Astrocyte (in vitro differentiated cells and primary cell): ENCODE measurements at regions not wholly inside any gene's neighbourhood (a gene's known extent, or its start where the extent isn't known, plus 50 kb on each side); places are given as distances from the start of the nearest gene placed in this dataset.

Experiments used
- DNase-seq: peaks from one replicate; pipeline ENCODE4 v3.0.0-alpha.2; 2010; ENCODE audit warnings: low read depth
- FAIRE-seq: peaks from 2 replicates; lab custom pipeline; 2011; peaks lifted over from hg19 to GRCh38; lab: Jason Lieb, UNC
- H2AFZ ChIP-seq: 2 replicates; pipeline ENCODE4 v1.6.0; 2012; ENCODE audit warnings: low read depth, low read length, inconsistent platforms
- H3K27ac ChIP-seq: 2 replicates; pipeline ENCODE4 v1.5.1; 2011; ENCODE audit warnings: low read depth, low read length, inconsistent platforms
- H3K27me3 ChIP-seq: 2 replicates; pipeline ENCODE4 v1.6.0; 2011; ENCODE audit warnings: low read length, inconsistent platforms; ENCODE audit not compliant: insufficient read depth
- H3K36me3 ChIP-seq: 2 replicates; pipeline ENCODE4 v1.5.1; 2011; ENCODE audit warnings: low read length, inconsistent platforms; ENCODE audit not compliant: insufficient read depth
- H3K4me1 ChIP-seq: 2 replicates; pipeline ENCODE4 v1.5.1; 2011; ENCODE audit warnings: low read length, inconsistent platforms; ENCODE audit not compliant: insufficient read depth
- H3K4me2 ChIP-seq: 2 replicates; pipeline ENCODE4 v1.6.0; 2012; ENCODE audit warnings: low read length, inconsistent platforms
- H3K4me3 ChIP-seq: 2 replicates; pipeline ENCODE4 v1.5.1; 2011; ENCODE audit warnings: low read depth, mild to moderate bottlenecking, low read length, inconsistent platforms; ENCODE audit not compliant: insufficient read depth
- H3K79me2 ChIP-seq: 2 replicates; pipeline ENCODE4 v1.6.0; 2012; ENCODE audit warnings: mild to moderate bottlenecking, low read length, inconsistent platforms; ENCODE audit not compliant: insufficient read depth
- H3K9ac ChIP-seq: 2 replicates; pipeline ENCODE4 v1.6.0; 2012; ENCODE audit warnings: mild to moderate bottlenecking, low read length, inconsistent platforms
- H3K9me3 ChIP-seq: 2 replicates; pipeline ENCODE4 v1.5.1; 2012; ENCODE audit warnings: low read depth, mild to moderate bottlenecking, low read length, inconsistent platforms; ENCODE audit not compliant: insufficient read depth
- H4K20me1 ChIP-seq: 2 replicates; pipeline ENCODE4 v1.6.0; 2012; ENCODE audit warnings: low read length, inconsistent platforms; ENCODE audit not compliant: insufficient read depth
- H3K27ac Mint-ChIP-seq: one replicate; pipeline ENCODE4 v1.8.0; 2021; ENCODE audit warnings: mild to moderate bottlenecking, mixed read lengths; ENCODE audit not compliant: unreplicated experiment
- H3K27me3 Mint-ChIP-seq: one replicate; pipeline ENCODE4 v1.8.0; 2021; ENCODE audit warnings: low read depth, mixed read lengths; ENCODE audit not compliant: unreplicated experiment
- H3K36me3 Mint-ChIP-seq: one replicate; pipeline ENCODE4 v1.8.0; 2021; ENCODE audit warnings: low read depth, mixed read lengths; ENCODE audit not compliant: unreplicated experiment
- H3K4me1 Mint-ChIP-seq: one replicate; pipeline ENCODE4 v1.8.0; 2021; ENCODE audit warnings: low read depth, mixed read lengths; ENCODE audit not compliant: unreplicated experiment
- H3K4me3 Mint-ChIP-seq: one replicate; pipeline ENCODE4 v1.8.0; 2021; ENCODE audit warnings: mild to moderate bottlenecking, moderate library complexity, mixed read lengths; ENCODE audit not compliant: unreplicated experiment
- H3K9me3 Mint-ChIP-seq: one replicate; pipeline ENCODE4 v1.8.0; 2021; ENCODE audit warnings: mild to moderate bottlenecking, mixed read lengths; ENCODE audit not compliant: unreplicated experiment
- CTCF ChIP-seq: IDR thresholded peaks from 2 replicates; pipeline ENCODE4 v1.5.1; 2011; ENCODE audit warnings: low read depth, mild to moderate bottlenecking, inconsistent platforms, low read length, moderate library complexity; ENCODE audit not compliant: insufficient read depth
- EZH2 ChIP-seq: IDR thresholded peaks from 2 replicates; pipeline ENCODE4 v1.6.1; 2012; ENCODE audit warnings: mild to moderate bottlenecking, low read length, inconsistent platforms; ENCODE audit not compliant: insufficient read depth

- H3K27me3 ChIP-seq, result no peaks in the 10 kb centered on the region
- peak overlapping the region; percentile 43 for H3K27ac Mint-ChIP-seq
- FAIRE-seq (no peak), DNase-seq (peak; percentile 35)
- peaks cover 27% of the 10 kb centered on the region for H3K4me1 Mint-ChIP-seq
- H3K4me3 ChIP-seq, result no peak overlapping the region
- H3K36me3 Mint-ChIP-seq, result no peaks in the 10 kb centered on the region
- no peaks in the 10 kb centered on the region for H3K27me3 Mint-ChIP-seq
- no peak overlapping the region for H2AFZ ChIP-seq
- H3K4me2 ChIP-seq, result no peak overlapping the region
- no peaks in the 10 kb centered on the region for H4K20me1 ChIP-seq
- H3K9me3 Mint-ChIP-seq, result no peaks in the 10 kb centered on the region
- H3K9ac ChIP-seq, result no peak overlapping the region
- H3K4me1 ChIP-seq, result no peaks in the 10 kb centered on the region
- H3K27ac ChIP-seq, result no peak overlapping the region
- no peaks in the 10 kb centered on the region for H3K36me3 ChIP-seq
- TF ChIP-seq EZH2 (no peak), CTCF (no peak)
- H3K4me3 Mint-ChIP-seq, result no peak overlapping the region
- H3K9me3 ChIP-seq, result no peaks in the 10 kb centered on the region
- no peaks in the 10 kb centered on the region for H3K79me2 ChIP-seq
These were observed 178.2 kb downstream of the NDFIP2 start for GRCh38 chr13:79659121-79659521.

- Mint-ChIP-seq H3K4me3 (no peak overlapping the region), H3K27me3 (no peaks in the 10 kb centered on the region), H3K9me3 (no peaks in the 10 kb centered on the region), H3K36me3 (no peaks in the 10 kb centered on the region), H3K27ac (no peak overlapping the region), H3K4me1 (peaks cover 25% of the 10 kb centered on the region)
- Histone ChIP-seq H3K4me1 (no peaks in the 10 kb centered on the region), H3K9ac (no peak overlapping the region), H3K79me2 (no peaks in the 10 kb centered on the region), H2AFZ (no peak overlapping the region), H4K20me1 (no peaks in the 10 kb centered on the region), H3K27ac (no peak overlapping the region), H3K9me3 (no peaks in the 10 kb centered on the region), H3K27me3 (no peaks in the 10 kb centered on the region), H3K36me3 (no peaks in the 10 kb centered on the region), H3K4me3 (no peak overlapping the region), H3K4me2 (no peak overlapping the region)
- DNase-seq (no peak), FAIRE-seq (no peak)
- TF ChIP-seq EZH2 (no peak), CTCF (no peak)
These were observed 177.5 kb downstream of the NDFIP2 start for GRCh38 chr13:79658333-79658975.

GRCh38 chr13:79655509-79655908, 174.6 kb downstream of the NDFIP2 start:
- no peak for TF ChIP-seq CTCF
- TF ChIP-seq EZH2, result no peak
- no peak overlapping the region for H3K4me3 Mint-ChIP-seq
- no peak overlapping the region for H3K4me2 ChIP-seq
- FAIRE-seq (no peak), DNase-seq (no peak)
- H3K9me3 Mint-ChIP-seq, result no peaks in the 10 kb centered on the region
- no peak overlapping the region for H3K4me3 ChIP-seq
- H3K9ac ChIP-seq, result no peak overlapping the region
- no peaks in the 10 kb centered on the region for H3K4me1 ChIP-seq
- H2AFZ ChIP-seq, result no peak overlapping the region
- H3K4me1 Mint-ChIP-seq, result peaks cover 17% of the 10 kb centered on the region
- no peaks in the 10 kb centered on the region for H3K36me3 Mint-ChIP-seq
- no peak overlapping the region for H3K27ac Mint-ChIP-seq
- H3K36me3 ChIP-seq, result no peaks in the 10 kb centered on the region
- H4K20me1 ChIP-seq, result no peaks in the 10 kb centered on the region
- no peaks in the 10 kb centered on the region for H3K27me3 ChIP-seq
- H3K79me2 ChIP-seq, result no peaks in the 10 kb centered on the region
- H3K27ac ChIP-seq, result no peak overlapping the region
- H3K27me3 Mint-ChIP-seq, result no peaks in the 10 kb centered on the region
- H3K9me3 ChIP-seq, result no peaks in the 10 kb centered on the region
